ENCODE measurements at regions not wholly inside any gene's neighbourhood (a gene's known extent, or its start where the extent isn't known, plus 50 kb on each side); places are given as distances from the start of the nearest gene placed in this dataset.

GRCh38 chr9:126153382-126153781 lies 173.2 kb upstream of the MVB12B start:
- no peak overlapping the region for H2BK20ac ChIP-seq (ENCODE audit: low read length)
- peaks cover 2% of the 10 kb centered on the region; the same call in 1 of the 2 replicates for H3K79me1 ChIP-seq (ENCODE audit: low read depth, low read length)
- peaks cover 0 to 4% of the 10 kb centered on the region in 2 experiments for H4K20me1 ChIP-seq (replicated peaks in 1 of 2; ENCODE audit: control insufficient read depth in 1 of 2, insufficient read depth in 2 of 2, low read length in 2 of 2)
- no peak overlapping the region for H3K4ac ChIP-seq (replicated peaks; ENCODE audit: insufficient read length, low read depth, low read length)
- TF ChIP-seq TAF1 (IDR thresholded peaks at IDR 0.05; ENCODE audit: low read depth, low read length) (no peak), YY1 (IDR thresholded peaks at IDR 0.05; ENCODE audit: low read depth, low read length) (no peak), TAF7 (optimal IDR thresholded peaks at IDR 0.05; ENCODE audit: borderline replicate concordance, low read depth, low read length) (no peak), ASH2L (IDR thresholded peaks at IDR 0.05; ENCODE audit: low read length) (no peak), MAFK (IDR thresholded peaks at IDR 0.05; ENCODE audit: low read depth, low read length) (no peak), JUND (IDR thresholded peaks at IDR 0.05; ENCODE audit: low read length) (no peak), TBP (IDR thresholded peaks at IDR 0.05; ENCODE audit: low read depth, low read length) (no peak), SP2 (IDR thresholded peaks at IDR 0.05; ENCODE audit: low read length) (no peak)
- peaks cover 0 to 7% (median 0%) of the 10 kb centered on the region in 4 experiments; a peak in 1 of 7 replicates for H3K4me1 ChIP-seq (replicated peaks in 1 of 4; ENCODE audit: control insufficient read depth in 3 of 4, insufficient read depth in 4 of 4, low read length in 3 of 4)
- no peak overlapping the region for H4K8ac ChIP-seq (ENCODE audit: extremely low read depth, insufficient read depth, low read length)
- H4K5ac ChIP-seq (ENCODE audit: insufficient read length, low read depth, low read length) = no peak overlapping the region
- POLR2A ChIA-PET (ENCODE audit: partially characterized antibody) = no interaction called here
- H2BK15ac ChIP-seq (ENCODE audit: low read length) = no peak overlapping the region
- DNase-seq (ENCODE audit: low read depth in 1 of 2, low spot score in 2 of 2) (no peak), FAIRE-seq (no peak)
- no peak overlapping the region for H3K4me2 ChIP-seq (ENCODE audit: insufficient read depth in 1 of 2, low read depth in 2 of 2, low read length in 2 of 2)
- 65 to 100% methylated on average over 2 to 6 of the region's 6 CpGs for WGBS, 2 experiments (ENCODE audit: extremely low coverage in 1 of 2, insufficient coverage in 1 of 2, insufficient read length in 1 of 2, insufficient replicate concordance in 2 of 2, low coverage in 1 of 2, low lambda C conversion rate in 2 of 2, missing lambda C conversion rate in 1 of 2)
- CTCF ChIA-PET (ENCODE audit: partially characterized antibody) = interaction anchor here (0.6 kb wide), 1 partner anchor 237 kb away, joined by 3 read pairs; no protein-coding TSS in a partner anchor
- peak overlapping the region; percentile 48 for H3K56ac ChIP-seq (replicated peaks; ENCODE audit: insufficient read length, low read depth, low read length)
- H3K9me3 ChIP-seq (ENCODE audit: insufficient read depth in 2 of 2, low read depth in 1 of 2, low read length in 1 of 2) = no peaks in the 10 kb centered on the region
- H2AFZ ChIP-seq (ENCODE audit: low read length) = no peak overlapping the region
- H3K36me3 ChIP-seq (ENCODE audit: control insufficient read depth in 2 of 4, insufficient read depth in 4 of 4, low read length in 3 of 4) = no peaks in the 10 kb centered on the region
- no peak overlapping the region for H4K91ac ChIP-seq (replicated peaks; ENCODE audit: insufficient read length, low read length)
- H3K79me2 ChIP-seq (ENCODE audit: control insufficient read depth in 1 of 2, insufficient read depth in 2 of 2, low read length in 2 of 2) = no peaks in the 10 kb centered on the region
- peaks cover 5% of the 10 kb centered on the region; the same call in 1 of the 2 replicates for H3K23me2 ChIP-seq (ENCODE audit: low read depth, low read length)
- no peak overlapping the region for H2BK5ac ChIP-seq (ENCODE audit: low read depth, low read length)
- H3K27ac ChIP-seq (ENCODE audit: low read depth, low read length) = no peak overlapping the region
- H3K9ac ChIP-seq (replicated peaks in 1 of 4; ENCODE audit: extremely low read depth in 1 of 4, low read depth in 3 of 4, low read length in 3 of 4) = no peak overlapping the region
- H3K14ac ChIP-seq (ENCODE audit: insufficient read length) = no peak overlapping the region
- H3K18ac ChIP-seq (ENCODE audit: extremely low read depth, low read length) = no peak overlapping the region
- H3K4me3 ChIP-seq (ENCODE audit: extremely low read depth in 1 of 4, insufficient read depth in 2 of 4, low read depth in 3 of 4, low read length in 4 of 4) = no peak overlapping the region
- H2AK5ac ChIP-seq (ENCODE audit: low read depth, low read length) = no peak overlapping the region
- no peak overlapping the region for H2BK120ac ChIP-seq (replicated peaks; ENCODE audit: low read depth, low read length)
- H3K27me3 ChIP-seq (replicated peaks in 1 of 4; ENCODE audit: control insufficient read depth in 3 of 4, extremely low read depth in 1 of 4, insufficient read depth in 3 of 4, low read length in 3 of 4) = peaks cover 0 to 5% (median 3%) of the 10 kb centered on the region in 4 experiments; a peak in 6 of 7 replicates
- H2BK12ac ChIP-seq (ENCODE audit: low read depth, low read length) = no peak overlapping the region
- no peak overlapping the region for H3K23ac ChIP-seq (ENCODE audit: insufficient read length)
